IMR-90 (cell line): ENCODE measurements at regions not wholly inside any gene's neighbourhood (a gene's known extent, or its start where the extent isn't known, plus 50 kb on each side); places are given as distances from the start of the nearest gene placed in this dataset.

Experiments used
- ATAC-seq: fragments of 200-7000 bp; cut with Tn5 transposase; 2 replicates; pipeline ENCODE4 v1.9.1; 2020; ENCODE audit warnings: low read depth, mild to moderate bottlenecking, moderate library complexity
- BruUV-seq: library from RNA; stranded (reverse); fragments of 400-500 nt; replicated peaks from 2 replicates; lab custom pipeline; 2021; lab: Mats Ljungman, UMichigan
- CTCF ChIA-PET: fragments of 300-600 bp; formaldehyde crosslinking; extraction: SDS; loops from one replicate; lab custom pipeline; 2021; ENCODE audit warnings: antibody characterized with exemption; lab: Yijun Ruan, JAX
- POLR2A ChIA-PET: fragments of 300-600 bp; sonication (Branson Sonifier 250); formaldehyde crosslinking; loops from one replicate; lab custom pipeline; 2022; ENCODE audit warnings: antibody characterized with exemption; ENCODE audit not compliant: unreplicated experiment; lab: Charles Lee
- DNase-seq: peaks from one replicate; pipeline ENCODE4 v3.0.0; 2013
- H2AFZ ChIP-seq: replicated peaks from 2 replicates; pipeline ENCODE3; 2013; ENCODE audit warnings: low read length, mild to moderate bottlenecking; ENCODE audit not compliant: poor library complexity
- H2AK5ac ChIP-seq: 2 replicates; pipeline ENCODE4 v1.6.1; 2013; ENCODE audit warnings: low read depth, low read length, inconsistent platforms
- H2AK9ac ChIP-seq: replicated peaks from 2 replicates; pipeline ENCODE3; 2013; ENCODE audit warnings: mild to moderate bottlenecking, low read depth, low read length, moderate library complexity; ENCODE audit not compliant: poor library complexity
- H2BK120ac ChIP-seq: 2 replicates; pipeline ENCODE4 v1.6.1; 2013; ENCODE audit warnings: low read depth, low read length, inconsistent platforms
- H2BK15ac ChIP-seq: 3 replicates; pipeline ENCODE4 v1.6.1; 2013; ENCODE audit warnings: low read depth, low read length, inconsistent platforms
- H2BK20ac ChIP-seq: 2 replicates; pipeline ENCODE4 v1.6.1; 2013; ENCODE audit warnings: low read depth, mild to moderate bottlenecking, inconsistent platforms, low read length, moderate library complexity
- H2BK5ac ChIP-seq: 2 replicates; pipeline ENCODE4 v1.6.1; 2013; ENCODE audit warnings: mild to moderate bottlenecking, low read depth, low read length, inconsistent platforms; ENCODE audit not compliant: poor library complexity, severe bottlenecking
- H3K14ac ChIP-seq: replicated peaks from 2 replicates; pipeline ENCODE4 v1.6.1; 2013; ENCODE audit warnings: low read depth, low read length, inconsistent platforms
- H3K18ac ChIP-seq: 2 replicates; pipeline ENCODE4 v1.6.1; 2013; ENCODE audit warnings: low read depth, low read length, control low read depth
- H3K23ac ChIP-seq: 2 replicates; pipeline ENCODE4 v1.6.1; 2013; ENCODE audit warnings: low read depth, low read length, inconsistent platforms
- H3K27ac ChIP-seq: 2 replicates; pipeline ENCODE4 v1.5.1; 2013; ENCODE audit warnings: mild to moderate bottlenecking, control low read depth, low read length; ENCODE audit not compliant: insufficient read depth
- H3K27me3 ChIP-seq: 2 replicates; pipeline ENCODE4 v1.6.1; 2013; ENCODE audit warnings: low read length; ENCODE audit not compliant: control insufficient read depth, insufficient read depth
- H3K36me3 ChIP-seq: 2 replicates; pipeline ENCODE4 v1.6.1; 2013; ENCODE audit warnings: low read length, mixed read lengths; ENCODE audit not compliant: control insufficient read depth, insufficient read depth
- H3K4ac ChIP-seq: 2 replicates; pipeline ENCODE4 v1.6.1; 2013; ENCODE audit warnings: low read depth, low read length, inconsistent platforms
- H3K4me1 ChIP-seq: 2 replicates; pipeline ENCODE4 v1.6.1; 2013; ENCODE audit warnings: low read length, mixed read lengths; ENCODE audit not compliant: control insufficient read depth, insufficient read depth
- H3K4me2 ChIP-seq: 2 replicates; pipeline ENCODE4 v1.6.1; 2013; ENCODE audit warnings: low read depth, mild to moderate bottlenecking, control low read depth, low read length, moderate library complexity
- H3K4me3 ChIP-seq: 2 replicates; pipeline ENCODE4 v1.5.1; 2013; ENCODE audit warnings: low read depth, mild to moderate bottlenecking, control low read depth, low read length, moderate library complexity; ENCODE audit not compliant: insufficient read depth
- H3K56ac ChIP-seq: 2 replicates; pipeline ENCODE4 v1.6.1; 2013; ENCODE audit warnings: low read length, inconsistent platforms; ENCODE audit not compliant: insufficient read depth; ENCODE audit errors: extremely low read depth
- H3K79me1 ChIP-seq, 2 experiments: 2 replicates each; pipeline ENCODE4 v1.6.1; 2013; ENCODE audit warnings: low read length in 2 of 2, inconsistent platforms in 1 of 2, low read depth in 1 of 2
- H3K9ac ChIP-seq: 2 replicates; pipeline ENCODE4 v1.6.1; 2013; ENCODE audit warnings: low read depth, low read length, control low read depth
- H3K9me1 ChIP-seq: 2 replicates; pipeline ENCODE4 v1.6.1; 2013; ENCODE audit warnings: low read length, inconsistent platforms; ENCODE audit not compliant: insufficient read depth
- H3K9me3 ChIP-seq: 2 replicates; pipeline ENCODE4 v1.6.1; 2013; ENCODE audit warnings: low read length; ENCODE audit not compliant: control insufficient read depth, insufficient read depth
- H4K20me1 ChIP-seq: 2 replicates; pipeline ENCODE4 v1.6.1; 2013; ENCODE audit warnings: low read length, inconsistent platforms; ENCODE audit not compliant: insufficient read depth
- H4K5ac ChIP-seq: 2 replicates; pipeline ENCODE4 v1.6.1; 2013; ENCODE audit warnings: mild to moderate bottlenecking, low read depth, low read length, control low read depth
- H4K8ac ChIP-seq, 2 experiments: 2 replicates each; pipeline ENCODE4 v1.6.1; 2013; ENCODE audit warnings: low read depth in 2 of 2, low read length in 2 of 2, control low read depth in 1 of 2, inconsistent platforms in 1 of 2
- H4K91ac ChIP-seq: 2 replicates; pipeline ENCODE4 v1.6.1; 2013; ENCODE audit warnings: low read depth, low read length, inconsistent platforms; ENCODE audit not compliant: insufficient read depth
- BHLHE40 ChIP-seq: fragments of 150-350 bp; IDR thresholded peaks from 2 replicates; pipeline ENCODE4 v1.6.1; 2016; ENCODE audit warnings: mild to moderate bottlenecking, low read depth, low read length
- FOS ChIP-seq: fragments of 150-350 bp; IDR thresholded peaks from 2 replicates; pipeline ENCODE4 v1.6.1; 2016; ENCODE audit warnings: low read depth, low read length
- MAFK ChIP-seq: IDR thresholded peaks from 2 replicates; pipeline ENCODE4 v1.6.1; 2012; ENCODE audit warnings: low read depth, low read length, improper control_type of control experiment
- MAZ ChIP-seq: IDR thresholded peaks from 2 replicates; pipeline ENCODE4 v1.6.1; 2012; ENCODE audit warnings: low read depth, mild to moderate bottlenecking, low read length, improper control_type of control experiment, moderate library complexity, borderline replicate concordance
- MXI1 ChIP-seq: IDR thresholded peaks from 2 replicates; pipeline ENCODE4 v1.6.1; 2012; ENCODE audit warnings: low read depth, mild to moderate bottlenecking, low read length, moderate library complexity, borderline replicate concordance
- POLR2A ChIP-seq: IDR thresholded peaks from 2 replicates; pipeline ENCODE4 v1.6.1; 2012; ENCODE audit warnings: mild to moderate bottlenecking, low read depth, low read length
- RAD21 ChIP-seq: IDR thresholded peaks from 2 replicates; pipeline ENCODE4 v1.6.1; 2012; ENCODE audit warnings: low read length, improper control_type of control experiment
- RCOR1 ChIP-seq: IDR thresholded peaks from 2 replicates; pipeline ENCODE4 v1.6.1; 2012; ENCODE audit warnings: mild to moderate bottlenecking, low read length, improper control_type of control experiment; ENCODE audit not compliant: insufficient replicate concordance
- WGBS, 2 experiments: methylation state at CpG; one replicate each; pipeline versions ENCODE4 v1.1.5 to v1.1.7; 2013; ENCODE audit warnings: missing lambda C conversion rate in 2 of 2; ENCODE audit not compliant: insufficient read length in 1 of 2; ENCODE audit errors: extremely low coverage in 2 of 2; 5-methylcytosine and 5-hydroxymethylcytosine counted together
- dilution Hi-C: fragments of 300-500 bp; cut with HindIII; formaldehyde crosslinking; loops from one replicate; pipeline ENCODE4 v1.14.3; 2018; ENCODE audit warnings: low sequenced_read_pairs; ENCODE audit not compliant: unreplicated experiment
- in situ Hi-C: fragments of 300-500 bp; cut with MboI; formaldehyde crosslinking; loops from 3 replicates; pipeline ENCODE4 v1.14.3; 2019; ENCODE audit warnings: low sequenced_read_pairs, inconsistent platforms, mixed read lengths
- intact Hi-C: fragments of 100-400 bp; cut with micrococcal nuclease; formaldehyde crosslinking; loops from 2 replicates; pipeline ENCODE4 v1.10.0; 2022

DNA sequence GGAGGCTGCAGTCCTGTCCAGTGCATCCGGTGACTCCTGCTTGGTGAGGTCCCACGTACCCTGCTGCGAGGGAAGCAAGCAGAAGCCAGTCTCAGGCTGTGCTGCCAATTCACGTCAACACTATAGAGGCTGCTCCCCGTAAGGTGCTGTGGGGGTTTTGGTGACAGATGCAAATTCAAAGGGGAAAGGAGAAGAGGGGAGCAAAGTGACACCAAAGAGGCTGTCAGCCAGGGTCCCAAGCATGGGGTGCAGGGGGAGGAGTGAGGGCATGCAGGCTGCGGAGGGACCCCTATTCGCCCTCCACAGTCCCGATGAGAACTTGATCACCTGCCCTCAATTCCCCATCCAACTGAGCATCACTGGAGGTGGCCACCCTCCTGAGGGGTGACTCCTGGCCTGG is 179.4 kb upstream of the HS6ST1 start:
- ATAC-seq (no peak), DNase-seq (no peak)
- WGBS, 2 experiments: 90% methylated on average over 2 of the region's 8 CpGs; no CpG with 5 or more reads in 1 of the 2 experiments
- Histone ChIP-seq H3K23ac (no peak overlapping the region), H3K4ac (no peak overlapping the region), H3K27ac (no peak overlapping the region), H3K4me3 (no peak overlapping the region), H2BK5ac (no peak overlapping the region), H3K9me3 (no peaks in the 10 kb centered on the region), H3K4me2 (no peak overlapping the region), H2AFZ (no peak overlapping the region), H3K4me1 (no peaks in the 10 kb centered on the region), H2AK9ac (no peak overlapping the region), H3K14ac (no peak overlapping the region), H3K36me3 (no peaks in the 10 kb centered on the region), H3K18ac (no peak overlapping the region), H4K91ac (no peak overlapping the region), H2BK15ac (no peak overlapping the region), H2BK120ac (no peak overlapping the region), H2BK20ac (no peak overlapping the region), H4K8ac (no peak overlapping the region), H4K20me1 (no peaks in the 10 kb centered on the region), H4K5ac (no peak overlapping the region), H3K56ac (no peak overlapping the region), H2AK5ac (no peak overlapping the region), H3K27me3 (peaks cover 11% of the 10 kb centered on the region), H3K79me1 (no peaks in the 10 kb centered on the region), H3K9me1 (no peaks in the 10 kb centered on the region; the same call in 1 of the 2 replicates), H3K9ac (no peak overlapping the region)
- intact Hi-C loops (no loop called here), dilution Hi-C loops (no loop called here), in situ Hi-C loops (no loop called here)
- no peak for TF ChIP-seq MAFK
- TF ChIP-seq MXI1: no peak
- no peak for TF ChIP-seq RCOR1
- TF ChIP-seq BHLHE40: no peak
- no peak for TF ChIP-seq RAD21
- no peak for TF ChIP-seq MAZ
- no peak for TF ChIP-seq POLR2A
- no peak for TF ChIP-seq FOS
- CTCF ChIA-PET: no interaction called here
- POLR2A ChIA-PET: no interaction called here
- no TSS peak for BruUV-seq
